ENCODE measurements at regions not wholly inside any gene's neighbourhood (a gene's known extent, or its start where the extent isn't known, plus 50 kb on each side); places are given as distances from the start of the nearest gene placed in this dataset.
"Not testable (repeated sequence)": the region's sequence is repeated elsewhere in the genome, so short reads cannot be mapped to it uniquely, and the experiment has no call there.

GRCh38 chr10:22467393-22467792, 122.1 kb downstream of the SPAG6 start:
- intact Hi-C loops (cut with micrococcal nuclease) = not testable (repeated sequence)

GRCh38 chr10:22468570-22469320, 123.4 kb downstream of the SPAG6 start:
- intact Hi-C loops (cut with micrococcal nuclease) = no loop called here

GRCh38 chr10:22473044-22473443, 127.7 kb downstream of the SPAG6 start:
- intact Hi-C loops (cut with micrococcal nuclease) = no loop called here

GRCh38 chr10:22473459-22473858, 128.2 kb downstream of the SPAG6 start:
- intact Hi-C loops (cut with micrococcal nuclease) = no loop called here

- intact Hi-C loops (cut with micrococcal nuclease) = loop anchor here (2.0 to 5.0 kb wide), 3 partner anchors 39 to 224 kb away; no protein-coding TSS in a partner anchor
These were observed 130.6 kb downstream of the SPAG6 start for GRCh38 chr10:22475651-22476600.

- intact Hi-C loops (cut with micrococcal nuclease) = loop anchor here (5.0 kb wide), 2 partner anchors 39 to 224 kb away; no protein-coding TSS in a partner anchor
These were observed 131.5 kb downstream of the SPAG6 start for GRCh38 chr10:22476601-22477321.

DNA sequence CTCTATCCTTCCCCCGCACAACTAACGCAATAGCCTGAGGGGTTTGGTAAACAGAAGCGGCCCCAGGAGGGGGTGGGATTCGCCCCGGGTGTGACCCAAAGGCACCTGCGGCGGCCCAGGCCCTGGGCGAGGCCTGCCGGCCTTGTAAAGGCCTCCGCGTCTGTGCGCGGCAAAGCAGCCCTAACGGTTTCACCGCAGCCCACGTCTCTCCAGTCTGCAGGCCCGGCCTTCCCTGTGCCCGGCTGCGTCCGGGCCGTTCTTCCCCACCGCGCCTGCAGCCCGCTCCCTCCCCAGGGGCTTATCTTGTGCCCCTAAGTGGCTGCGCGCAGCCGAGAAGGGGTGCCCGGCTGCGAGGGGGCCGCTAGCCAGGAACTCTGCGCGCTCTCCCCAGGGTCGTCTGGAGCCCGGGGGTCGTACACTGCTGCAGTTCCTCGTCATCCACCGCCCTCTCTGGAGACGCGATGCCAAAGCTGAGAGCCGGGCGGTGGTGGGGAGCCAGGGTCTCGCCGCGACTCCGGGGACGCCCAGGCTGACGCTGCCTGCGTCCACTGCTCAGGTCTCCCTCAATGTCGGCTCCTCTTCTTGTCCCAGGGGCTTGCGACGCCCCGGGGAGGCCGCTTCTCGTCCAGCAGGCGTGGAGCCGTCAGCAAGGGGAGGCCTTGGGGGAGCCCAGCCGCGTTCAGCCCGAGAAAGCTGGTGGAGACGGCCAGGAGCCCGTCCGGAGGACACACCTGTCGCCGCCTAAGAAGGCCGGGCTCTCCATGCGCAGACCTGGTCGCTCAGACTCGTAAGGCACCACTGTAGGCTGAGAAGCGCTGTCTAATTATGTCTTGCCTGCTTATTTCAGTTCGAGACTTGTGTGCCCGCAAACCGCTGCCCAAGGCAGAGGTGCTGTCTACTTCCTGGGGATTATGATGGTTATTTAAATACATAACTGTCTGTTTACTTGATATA, 132.3 kb downstream of the SPAG6 start:
- intact Hi-C loops (cut with micrococcal nuclease) = loop anchor here (5.0 kb wide), 2 partner anchors 40 to 225 kb away; no protein-coding TSS in a partner anchor

- intact Hi-C loops (cut with micrococcal nuclease) = loop anchor here (5.0 kb wide), 2 partner anchors 41 to 226 kb away; no protein-coding TSS in a partner anchor
These were observed 133.4 kb downstream of the SPAG6 start for GRCh38 chr10:22478555-22479334.

GRCh38 chr10:22479419-22479818, 134.1 kb downstream of the SPAG6 start:
- intact Hi-C loops (cut with micrococcal nuclease) = loop anchor here (5.0 kb wide), 2 partner anchors 42 to 227 kb away; no protein-coding TSS in a partner anchor

- intact Hi-C loops (cut with micrococcal nuclease) = no loop called here
These were observed 135.8 kb downstream of the SPAG6 start for GRCh38 chr10:22481106-22481505.

DNA sequence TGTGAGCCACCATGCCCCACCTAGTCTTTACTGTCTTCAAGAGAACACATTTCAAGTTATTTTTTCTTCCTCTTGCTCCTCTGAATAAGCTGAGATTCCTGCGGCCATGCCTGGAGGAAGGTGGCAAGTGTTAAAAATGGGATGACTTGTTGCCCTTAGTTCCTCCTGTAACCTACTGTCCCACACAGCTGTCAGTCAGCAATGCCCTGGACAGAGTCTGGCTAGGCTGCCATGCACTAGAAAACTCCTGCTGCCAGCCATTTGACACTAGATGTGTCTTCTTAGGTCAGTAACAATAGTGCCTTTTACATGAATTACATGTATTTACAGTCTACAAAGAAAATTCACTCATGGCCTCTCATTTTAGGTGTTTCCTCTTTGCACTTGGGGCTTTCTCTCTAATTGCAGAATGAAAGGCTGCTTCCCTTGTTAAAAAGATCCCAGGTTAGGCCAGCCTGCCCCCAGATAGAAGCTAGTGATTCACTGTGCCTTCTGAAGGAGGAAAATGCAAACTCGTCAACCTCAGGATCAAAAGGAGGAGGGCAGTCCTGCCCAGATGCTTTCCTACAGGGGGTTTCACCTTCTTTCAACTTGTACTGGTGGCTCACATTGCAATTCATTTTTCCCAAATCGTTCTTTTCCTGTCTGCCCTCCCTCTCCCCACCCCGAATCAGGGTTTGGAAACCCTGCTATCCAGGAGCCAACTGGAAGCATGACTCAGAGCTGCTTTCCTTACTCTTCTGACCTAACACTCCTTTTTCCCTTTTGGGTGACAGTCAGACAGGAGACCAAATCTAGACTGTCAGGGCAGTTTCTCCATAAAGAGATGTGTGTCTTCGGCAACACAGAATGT, 136.6 kb downstream of the SPAG6 start:
- intact Hi-C loops (cut with micrococcal nuclease) = no loop called here

DNA sequence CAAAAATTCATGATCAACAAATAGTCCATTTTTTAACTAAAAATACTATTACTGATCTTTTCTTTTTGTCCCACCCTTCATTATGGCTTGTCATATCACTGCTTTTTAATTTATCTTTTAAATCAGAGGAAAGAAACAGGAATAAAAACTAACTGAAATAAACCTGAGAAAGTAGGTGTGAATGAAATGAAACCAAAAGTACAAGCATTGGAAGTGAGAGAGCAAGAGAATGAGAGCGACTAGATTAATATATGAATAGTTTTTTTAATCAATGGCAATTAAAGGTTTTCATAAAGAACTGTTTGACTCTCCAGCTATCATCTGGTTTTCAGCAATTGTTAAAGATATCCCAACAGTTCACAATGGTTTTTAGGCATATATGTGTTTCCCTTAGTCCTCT, 137.8 kb downstream of the SPAG6 start:
- intact Hi-C loops (cut with micrococcal nuclease) = no loop called here
